NCI-H1694 treated with DMSO at 0.1 percent for 48 hours (cell line): ENCODE measurements at regions not wholly inside any gene's neighbourhood (a gene's known extent, or its start where the extent isn't known, plus 50 kb on each side); places are given as distances from the start of the nearest gene placed in this dataset.

ENCODE experiments used
- DNase-seq: peaks from one replicate; lab custom pipeline; 2025; lab: John Stamatoyannopoulos, UW

- no peak for DNase-seq
These were observed 729.6 kb downstream of the SORCS3 start for GRCh38 chr10:105370692-105371091.

DNA sequence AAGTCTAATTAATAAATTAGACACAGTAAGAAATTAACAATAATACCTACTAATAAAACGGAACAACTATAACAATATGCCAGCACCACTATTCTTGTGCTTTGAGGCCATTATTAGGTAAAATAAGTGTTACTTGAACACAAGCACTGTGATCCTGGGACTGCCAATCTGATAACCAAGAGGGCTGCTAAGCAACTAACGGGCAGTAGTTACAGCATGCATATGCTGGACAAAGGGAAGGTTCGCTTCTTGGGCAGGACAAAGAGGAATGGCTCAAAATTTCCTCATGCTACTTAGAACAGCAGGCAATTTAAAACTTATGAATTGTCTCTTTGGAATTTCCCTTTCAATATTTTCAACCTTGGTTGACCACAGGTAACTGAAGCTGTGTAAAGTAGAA, 718.6 kb downstream of the SORCS3 start:
- no peak for DNase-seq

- DNase-seq: no peak
These were observed 717.8 kb downstream of the SORCS3 start for GRCh38 chr10:105358911-105359310.

- DNase-seq: no peak
These were observed 715.5 kb downstream of the SORCS3 start for GRCh38 chr10:105356626-105357025.

DNA sequence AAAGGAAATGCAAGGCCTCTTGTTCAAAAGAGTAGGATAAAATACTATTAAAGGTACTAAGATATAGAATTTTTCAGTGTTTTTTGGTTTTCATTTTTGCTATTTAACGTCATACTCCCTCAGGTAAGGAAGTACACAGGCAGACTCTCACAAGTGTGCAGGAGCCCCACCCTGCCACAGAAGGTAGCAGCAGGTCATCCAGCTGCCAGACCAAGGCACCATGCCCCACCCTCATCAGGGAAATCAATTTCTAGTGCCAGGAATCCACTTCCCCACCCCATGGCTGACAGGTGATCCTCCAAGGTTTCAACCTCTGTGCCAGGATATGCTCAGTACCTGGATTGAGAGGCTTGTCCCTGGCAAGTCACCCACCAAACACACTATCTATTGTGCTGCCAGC, 712.9 kb downstream of the SORCS3 start:
- DNase-seq: no peak

GRCh38 chr10:105352827-105353226, 711.7 kb downstream of the SORCS3 start:
- DNase-seq: no peak

DNA sequence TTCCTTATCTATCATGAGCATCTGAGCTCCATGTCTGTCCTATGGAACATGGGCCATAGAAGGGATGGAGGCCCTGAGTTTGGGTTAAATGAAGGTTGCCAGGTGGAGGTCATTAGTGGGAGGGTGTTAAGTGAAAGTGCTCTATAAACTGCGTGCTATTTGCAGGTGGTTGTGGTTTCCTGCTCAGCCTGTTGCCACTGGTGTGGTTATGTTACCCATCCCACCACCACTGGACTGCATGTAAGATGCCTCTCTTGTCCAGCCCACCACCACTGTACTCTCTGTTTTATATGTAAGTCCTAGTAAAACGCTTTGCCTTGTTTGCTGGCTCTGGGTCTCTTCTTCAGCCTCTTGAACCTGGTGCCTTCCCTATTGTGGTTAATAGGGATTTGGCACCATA, 711.2 kb downstream of the SORCS3 start:
- DNase-seq: no peak

DNA sequence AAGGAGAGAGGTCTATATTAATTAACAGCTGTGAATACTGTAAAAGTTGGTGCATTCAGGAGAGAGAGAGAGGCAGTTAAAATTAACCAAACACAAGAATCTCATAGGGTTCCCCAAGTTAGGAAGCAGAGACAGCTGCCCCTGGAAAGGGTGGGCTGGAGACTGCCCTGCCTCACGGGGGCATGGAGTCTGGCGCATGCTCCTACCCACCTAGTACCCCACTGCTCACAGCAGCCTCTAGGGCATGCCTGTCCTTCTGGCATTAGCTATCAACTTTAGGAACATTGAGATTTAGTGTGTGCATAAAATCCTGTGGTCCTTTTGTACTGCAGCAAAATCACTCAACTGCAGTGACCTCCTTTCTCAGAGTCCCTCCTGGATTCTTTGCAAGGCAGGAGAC, 710.1 kb downstream of the SORCS3 start:
- DNase-seq: no peak

DNA sequence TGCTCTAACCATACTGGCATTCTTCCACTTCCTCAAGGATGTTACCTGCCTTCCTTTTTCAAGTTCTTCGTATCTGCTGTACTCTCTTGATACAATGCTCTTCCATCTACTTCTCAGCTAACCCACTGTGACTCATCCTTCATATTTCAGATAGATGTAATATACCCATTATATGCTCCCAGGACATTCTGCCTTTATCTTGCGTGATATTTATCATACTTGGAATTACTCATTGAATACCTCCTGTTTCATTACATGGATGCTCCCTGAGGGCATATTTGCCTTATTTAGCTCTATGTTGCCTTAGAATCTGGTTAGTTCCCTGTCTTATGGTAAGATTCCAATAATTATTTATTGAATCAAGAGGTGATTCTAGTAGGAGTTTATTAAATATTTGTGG, 706.4 kb downstream of the SORCS3 start:
- no peak for DNase-seq

DNA sequence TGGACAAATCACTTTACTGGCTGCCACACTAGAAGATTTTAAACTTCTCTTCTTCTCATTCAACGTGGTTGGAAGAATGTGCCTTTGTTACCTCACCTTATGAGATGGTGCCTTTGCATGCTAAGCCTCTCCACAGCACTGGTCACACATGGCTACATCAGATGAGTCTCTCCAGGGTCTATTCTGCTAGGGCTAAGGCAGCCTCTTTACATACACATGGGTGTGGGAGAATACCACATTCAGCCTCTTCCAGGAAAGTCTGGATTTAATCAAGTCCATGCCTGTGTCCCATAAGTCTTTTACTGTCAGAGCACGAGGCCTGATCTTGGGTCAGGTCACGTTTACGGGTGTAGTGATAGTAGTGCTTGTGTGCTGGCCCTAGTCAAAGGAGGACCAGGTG, 701.5 kb downstream of the SORCS3 start:
- no peak for DNase-seq

DNA sequence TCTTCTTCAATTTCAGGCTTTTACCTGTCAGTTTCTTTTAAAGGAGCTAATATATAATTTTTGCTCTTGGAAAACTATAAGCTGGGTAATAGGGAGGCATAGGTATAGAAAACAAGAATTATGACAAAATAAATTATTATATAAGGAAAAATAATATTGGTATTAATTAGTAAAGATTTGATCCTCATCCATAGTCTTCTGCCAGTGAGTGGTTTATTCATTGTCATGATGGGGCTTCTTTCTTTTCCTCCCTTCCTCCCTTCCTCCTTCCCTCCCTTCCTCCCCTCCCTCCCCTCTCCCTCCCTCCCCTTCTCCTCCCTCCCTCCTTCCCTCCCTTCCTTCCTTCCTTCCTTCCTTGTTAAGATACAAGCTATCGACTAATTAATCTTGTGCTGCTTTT, 698.6 kb downstream of the SORCS3 start:
- no peak for DNase-seq

GRCh38 chr10:105328503-105329133, 687.5 kb downstream of the SORCS3 start:
- DNase-seq: no peak
